Glutamatergic neuron (in vitro differentiated cells): ENCODE measurements at regions not wholly inside any gene's neighbourhood (a gene's known extent, or its start where the extent isn't known, plus 50 kb on each side); places are given as distances from the start of the nearest gene placed in this dataset.

Source experiments
- DNase-seq: peaks from one replicate; pipeline ENCODE4 v3.0.0; 2022
- H3K27ac Mint-ChIP-seq: one replicate; pipeline ENCODE4 v1.8.0; 2020; ENCODE audit warnings: mild to moderate bottlenecking, mixed read lengths, inconsistent platforms; ENCODE audit not compliant: unreplicated experiment
- H3K27me3 Mint-ChIP-seq: one replicate; pipeline ENCODE4 v1.8.0; 2020; ENCODE audit warnings: mild to moderate bottlenecking, moderate library complexity, mixed read lengths, inconsistent platforms; ENCODE audit not compliant: unreplicated experiment
- H3K36me3 Mint-ChIP-seq: one replicate; pipeline ENCODE4 v1.8.0; 2020; ENCODE audit warnings: mild to moderate bottlenecking, mixed read lengths, inconsistent platforms; ENCODE audit not compliant: unreplicated experiment
- H3K4me1 Mint-ChIP-seq: one replicate; pipeline ENCODE4 v1.8.0; 2020; ENCODE audit warnings: mild to moderate bottlenecking, low read depth, mixed read lengths, inconsistent platforms; ENCODE audit not compliant: unreplicated experiment
- H3K4me3 Mint-ChIP-seq: one replicate; pipeline ENCODE4 v1.8.0; 2020; ENCODE audit warnings: mild to moderate bottlenecking, mixed read lengths, inconsistent platforms; ENCODE audit not compliant: unreplicated experiment
- H3K9me3 Mint-ChIP-seq: one replicate; pipeline ENCODE4 v1.8.0; 2020; ENCODE audit warnings: mild to moderate bottlenecking, moderate library complexity, mixed read lengths, inconsistent platforms; ENCODE audit not compliant: unreplicated experiment
- CTCF ChIP-seq: fragments of 200-600 bp; sonication (generic); IDR thresholded peaks from one replicate; pipeline ENCODE4 v1.5.0; 2021; ENCODE audit not compliant: partially characterized antibody, unreplicated experiment

GRCh38 chr4:159757499-159757898 is 654.6 kb downstream of the RAPGEF2 start:
- Mint-ChIP-seq H3K36me3 (peaks cover 10% of the 10 kb centered on the region), H3K27me3 (peaks cover 1% of the 10 kb centered on the region), H3K9me3 (no peaks in the 10 kb centered on the region), H3K4me3 (no peak overlapping the region), H3K4me1 (no peaks in the 10 kb centered on the region), H3K27ac (no peak overlapping the region)
- no peak for TF ChIP-seq CTCF
- DNase-seq: no peak

- H3K36me3 Mint-ChIP-seq: peaks cover 10% of the 10 kb centered on the region
- no peak for TF ChIP-seq CTCF
- H3K9me3 Mint-ChIP-seq: no peaks in the 10 kb centered on the region
- H3K4me1 Mint-ChIP-seq: no peaks in the 10 kb centered on the region
- DNase-seq: no peak
- peaks cover 1% of the 10 kb centered on the region for H3K27me3 Mint-ChIP-seq
- no peak overlapping the region for H3K4me3 Mint-ChIP-seq
- H3K27ac Mint-ChIP-seq: no peak overlapping the region
Measured at GRCh38 chr4:159758061-159758460, 655.2 kb downstream of the RAPGEF2 start.

- no peak for DNase-seq
- TF ChIP-seq CTCF: no peak
- no peaks in the 10 kb centered on the region for H3K9me3 Mint-ChIP-seq
- H3K36me3 Mint-ChIP-seq: no peaks in the 10 kb centered on the region
- no peak overlapping the region for H3K27ac Mint-ChIP-seq
- H3K27me3 Mint-ChIP-seq: no peaks in the 10 kb centered on the region
- no peaks in the 10 kb centered on the region for H3K4me1 Mint-ChIP-seq
- no peak overlapping the region for H3K4me3 Mint-ChIP-seq
Measured at GRCh38 chr4:159762672-159763071, 659.8 kb downstream of the RAPGEF2 start.

- Mint-ChIP-seq H3K36me3 (no peaks in the 10 kb centered on the region), H3K9me3 (no peaks in the 10 kb centered on the region), H3K27me3 (peaks cover 2% of the 10 kb centered on the region), H3K4me1 (no peaks in the 10 kb centered on the region), H3K4me3 (no peak overlapping the region), H3K27ac (no peak overlapping the region)
- TF ChIP-seq CTCF: peak; percentile 75
- DNase-seq: no peak
Measured at GRCh38 chr4:159764343-159764952, 661.6 kb downstream of the RAPGEF2 start.

- H3K9me3 Mint-ChIP-seq: no peaks in the 10 kb centered on the region
- H3K27ac Mint-ChIP-seq: no peak overlapping the region
- H3K4me1 Mint-ChIP-seq: no peaks in the 10 kb centered on the region
- H3K4me3 Mint-ChIP-seq: no peak overlapping the region
- peaks cover 2% of the 10 kb centered on the region for H3K27me3 Mint-ChIP-seq
- DNase-seq: no peak
- TF ChIP-seq CTCF: no peak
- H3K36me3 Mint-ChIP-seq: no peaks in the 10 kb centered on the region
Measured at GRCh38 chr4:159765382-159765781, 662.5 kb downstream of the RAPGEF2 start.
